ENCODE measurements at regions not wholly inside any gene's neighbourhood (a gene's known extent, or its start where the extent isn't known, plus 50 kb on each side); places are given as distances from the start of the nearest gene placed in this dataset.

GRCh38 chr20:2245637-2246036 is 50.2 kb upstream of the TGM3 start:
- no peaks in the 10 kb centered on the region for H3K9me3 ChIP-seq (ENCODE audit: low read length)
- no peak overlapping the region for H3K4me2 ChIP-seq (ENCODE audit: low read length)
- ChIA-PET POLR2A (no interaction called here), CTCF (ENCODE audit: unreplicated experiment) (no interaction called here)
- H3K9me2 ChIP-seq (ENCODE audit: insufficient read depth, low read length): no peaks in the 10 kb centered on the region
- no peak for DNase-seq (ENCODE audit: low spot score)
- H3K4me1 ChIP-seq (ENCODE audit: insufficient read depth, low read length, poor library complexity, severe bottlenecking): no peaks in the 10 kb centered on the region
- H4K20me1 ChIP-seq (ENCODE audit: insufficient read depth, low read length): no peaks in the 10 kb centered on the region
- TF ChIP-seq EZH2phosphoT487 (IDR thresholded peaks at IDR 0.05; ENCODE audit: borderline replicate concordance, low read depth, low read length) (no peak), CTCF (conservative IDR thresholded peaks at IDR 0.05; ENCODE audit: low read length) (no peak)
- no peaks in the 10 kb centered on the region for H3K79me2 ChIP-seq (ENCODE audit: insufficient read depth, low read depth, low read length)
- no peak overlapping the region for H2AFZ ChIP-seq (ENCODE audit: low read length)
- BruUV-seq (replicated peaks): no TSS peak
- no peak overlapping the region for H3K4me3 ChIP-seq (ENCODE audit: low read depth, low read length, poor library complexity, severe bottlenecking)
- no peak overlapping the region for H3K27ac ChIP-seq (ENCODE audit: low read depth, low read length, poor library complexity, severe bottlenecking)
- H3K36me3 ChIP-seq (ENCODE audit: insufficient read depth, low read length): no peaks in the 10 kb centered on the region
- intact Hi-C loops (cut with micrococcal nuclease; ENCODE audit: unreplicated experiment): loop anchor here (10.0 kb wide), 1 partner anchor 99 kb away; no protein-coding TSS in a partner anchor

Data from OCI-LY7 (cell line).